Natural killer cell (primary cell): ENCODE measurements at regions not wholly inside any gene's neighbourhood (a gene's known extent, or its start where the extent isn't known, plus 50 kb on each side); places are given as distances from the start of the nearest gene placed in this dataset.

Source experiments
- ATAC-seq, 3 donors: fragments of 150-1000 bp in 2 of 3; fragments of 200-7000 bp in 1 of 3; cut with Tn5 transposase; 1 replicate in 1 of 3; 2 replicates in 2 of 3; pipeline ENCODE4 v1.10.0; 2021; ENCODE audit warnings: mild to moderate bottlenecking in 2 of 3, moderate library complexity in 2 of 3
- DNase-seq, 2 donors: peaks; one replicate each; pipeline versions ENCODE4 v3.0.0 to v3.0.0-alpha.2; 2013 to 2021; ENCODE audit warnings: mixed read lengths in 1 of 2
- H3K27ac ChIP-seq: one replicate; pipeline ENCODE4 v1.5.1; 2013; ENCODE audit warnings: mild to moderate bottlenecking, low read length
- H3K27me3 ChIP-seq: one replicate; pipeline ENCODE4 v1.6.1; 2013; ENCODE audit warnings: low read length; ENCODE audit not compliant: control insufficient read depth, insufficient read depth
- H3K36me3 ChIP-seq: one replicate; pipeline ENCODE4 v1.6.1; 2013; ENCODE audit warnings: low read length; ENCODE audit not compliant: control insufficient read depth, insufficient read depth
- H3K4me1 ChIP-seq: one replicate; pipeline ENCODE4 v1.6.1; 2013; ENCODE audit warnings: low read length; ENCODE audit not compliant: control insufficient read depth, insufficient read depth
- H3K4me3 ChIP-seq: one replicate; pipeline ENCODE4 v1.5.1; 2013; ENCODE audit warnings: low read length
- H3K9me3 ChIP-seq: one replicate; pipeline ENCODE4 v1.6.1; 2013; ENCODE audit warnings: low read length; ENCODE audit not compliant: control insufficient read depth, insufficient read depth
- H3K27ac Mint-ChIP-seq, 2 donors: one replicate each; pipeline ENCODE4 v1.8.0; 2022; ENCODE audit warnings: mild to moderate bottlenecking in 2 of 2, mixed read lengths in 2 of 2, moderate library complexity in 1 of 2
- H3K27me3 Mint-ChIP-seq, 2 donors: one replicate each; pipeline ENCODE4 v1.8.0; 2022; ENCODE audit warnings: low read depth in 2 of 2, mixed read lengths in 2 of 2
- H3K36me3 Mint-ChIP-seq: one replicate; pipeline ENCODE4 v1.8.0; 2022; ENCODE audit warnings: mixed read lengths
- H3K4me1 Mint-ChIP-seq, 2 donors: one replicate each; pipeline ENCODE4 v1.8.0; 2022; ENCODE audit warnings: mixed read lengths in 2 of 2
- H3K4me3 Mint-ChIP-seq: one replicate; pipeline ENCODE4 v1.8.0; 2022; ENCODE audit warnings: mild to moderate bottlenecking, moderate library complexity, mixed read lengths
- H3K9me3 Mint-ChIP-seq, 2 donors: one replicate each; pipeline ENCODE4 v1.8.0; 2022; ENCODE audit warnings: mixed read lengths in 2 of 2
- WGBS: methylation state at CpG from one replicate; pipeline ENCODE4 v1.1.7; 2013; ENCODE audit warnings: missing lambda C conversion rate; ENCODE audit not compliant: insufficient coverage; 5-methylcytosine and 5-hydroxymethylcytosine counted together
- intact Hi-C: fragments of 100-400 bp; cut with micrococcal nuclease; formaldehyde crosslinking; loops from one replicate; pipeline ENCODE4 v1.14.2; 2022
- TF ChIP-seq, protein P1 (sequence below): fragments of 200-600 bp; IDR thresholded peaks from one replicate; pipeline ENCODE4 v1.8.0; 2022; ENCODE audit warnings: antibody characterized with exemption

DNA sequence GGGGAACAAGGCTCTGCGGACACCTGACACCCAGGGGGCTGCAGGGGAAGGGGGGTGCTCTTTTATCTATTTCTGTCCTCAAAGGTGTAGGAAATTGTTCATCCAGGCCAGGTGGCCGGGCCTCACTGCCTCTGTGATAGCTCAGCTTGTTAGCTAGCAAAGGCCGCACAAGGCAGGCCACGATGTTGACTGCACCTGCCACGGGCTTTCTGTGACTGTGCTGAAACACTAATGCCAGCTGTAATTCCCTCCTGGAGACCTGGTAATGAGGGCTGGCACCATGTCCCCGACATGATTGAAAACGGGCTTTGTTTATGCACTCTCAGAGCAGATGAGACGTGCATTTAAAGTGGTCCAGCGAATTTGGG is 61.4 kb upstream of the APCDD1L start:
- intact Hi-C loops: no loop called here
- Mint-ChIP-seq H3K4me1 (no peaks in the 10 kb centered on the region), H3K4me3 (no peak overlapping the region), H3K9me3 (no peaks in the 10 kb centered on the region), H3K36me3 (no peaks in the 10 kb centered on the region), H3K27ac (no peak overlapping the region), H3K27me3 (peaks cover 9 to 15% of the 10 kb centered on the region in 2 donors)
- no peak overlapping the region for H3K27ac ChIP-seq
- WGBS: 82% methylated on average over 9 of the region's 9 CpGs
- no peaks in the 10 kb centered on the region for H3K4me1 ChIP-seq
- no peaks in the 10 kb centered on the region for H3K9me3 ChIP-seq
- TF ChIP-seq, protein P1, sequence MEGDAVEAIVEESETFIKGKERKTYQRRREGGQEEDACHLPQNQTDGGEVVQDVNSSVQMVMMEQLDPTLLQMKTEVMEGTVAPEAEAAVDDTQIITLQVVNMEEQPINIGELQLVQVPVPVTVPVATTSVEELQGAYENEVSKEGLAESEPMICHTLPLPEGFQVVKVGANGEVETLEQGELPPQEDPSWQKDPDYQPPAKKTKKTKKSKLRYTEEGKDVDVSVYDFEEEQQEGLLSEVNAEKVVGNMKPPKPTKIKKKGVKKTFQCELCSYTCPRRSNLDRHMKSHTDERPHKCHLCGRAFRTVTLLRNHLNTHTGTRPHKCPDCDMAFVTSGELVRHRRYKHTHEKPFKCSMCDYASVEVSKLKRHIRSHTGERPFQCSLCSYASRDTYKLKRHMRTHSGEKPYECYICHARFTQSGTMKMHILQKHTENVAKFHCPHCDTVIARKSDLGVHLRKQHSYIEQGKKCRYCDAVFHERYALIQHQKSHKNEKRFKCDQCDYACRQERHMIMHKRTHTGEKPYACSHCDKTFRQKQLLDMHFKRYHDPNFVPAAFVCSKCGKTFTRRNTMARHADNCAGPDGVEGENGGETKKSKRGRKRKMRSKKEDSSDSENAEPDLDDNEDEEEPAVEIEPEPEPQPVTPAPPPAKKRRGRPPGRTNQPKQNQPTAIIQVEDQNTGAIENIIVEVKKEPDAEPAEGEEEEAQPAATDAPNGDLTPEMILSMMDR: no peak
- ATAC-seq (no peak), DNase-seq (no peak)
- no peak overlapping the region for H3K4me3 ChIP-seq
- no peaks in the 10 kb centered on the region for H3K36me3 ChIP-seq
- H3K27me3 ChIP-seq: no peaks in the 10 kb centered on the region

DNA sequence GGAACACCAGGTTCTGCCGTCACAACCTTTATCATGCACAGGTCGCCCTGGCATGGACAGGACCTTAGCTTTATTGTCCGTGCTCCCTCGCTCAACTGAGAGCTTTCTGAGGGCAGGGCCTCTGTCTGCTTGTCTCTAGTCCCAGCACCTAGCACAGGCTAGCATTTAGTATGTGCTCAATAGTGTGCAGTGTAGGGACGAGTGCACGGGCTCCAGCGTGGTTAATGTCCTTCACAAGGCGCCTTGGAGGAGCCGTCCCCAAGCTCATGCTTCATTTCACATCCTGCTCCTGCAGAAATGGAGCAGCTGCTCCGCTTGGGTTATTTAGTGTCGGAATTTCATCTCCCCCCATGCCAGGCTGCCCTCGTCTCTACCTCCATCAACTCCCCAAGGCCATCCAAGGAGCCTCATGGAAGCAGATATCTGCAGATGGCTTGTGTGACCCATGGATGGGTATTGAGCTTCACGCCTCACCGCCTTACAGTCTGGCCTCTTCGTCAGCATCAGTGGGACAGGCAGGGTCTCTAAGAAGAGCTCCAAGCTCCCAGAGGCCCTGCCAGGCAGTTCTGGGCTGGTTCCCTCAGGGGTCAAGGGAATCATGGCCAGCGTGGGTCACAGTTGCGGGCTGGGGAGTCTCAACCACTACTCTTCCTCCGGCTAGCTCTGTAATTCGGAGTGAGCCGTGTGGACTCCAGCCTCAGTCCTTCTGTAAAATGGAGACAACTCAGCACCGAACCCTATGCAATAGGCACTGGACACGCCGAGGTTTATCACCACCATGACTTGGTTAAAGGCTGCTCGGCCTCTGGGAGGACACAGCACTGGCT is 60.8 kb upstream of the APCDD1L start:
- no peaks in the 10 kb centered on the region for H3K4me1 ChIP-seq
- H3K4me3 Mint-ChIP-seq: no peak overlapping the region
- peaks cover 9 to 11% of the 10 kb centered on the region in 2 donors for H3K27me3 Mint-ChIP-seq
- no peak for ATAC-seq
- H3K36me3 Mint-ChIP-seq: no peaks in the 10 kb centered on the region
- TF ChIP-seq, protein P1: no peak
- WGBS: 86% methylated on average over 24 of the region's 24 CpGs
- no peaks in the 10 kb centered on the region for H3K9me3 Mint-ChIP-seq
- no peak overlapping the region for H3K27ac Mint-ChIP-seq
- DNase-seq: no peak
- no peak overlapping the region for H3K27ac ChIP-seq
- H3K4me1 Mint-ChIP-seq: no peaks in the 10 kb centered on the region
- no peaks in the 10 kb centered on the region for H3K36me3 ChIP-seq
- intact Hi-C loops: no loop called here
- no peaks in the 10 kb centered on the region for H3K27me3 ChIP-seq
- H3K9me3 ChIP-seq: no peaks in the 10 kb centered on the region
- H3K4me3 ChIP-seq: no peak overlapping the region

DNA sequence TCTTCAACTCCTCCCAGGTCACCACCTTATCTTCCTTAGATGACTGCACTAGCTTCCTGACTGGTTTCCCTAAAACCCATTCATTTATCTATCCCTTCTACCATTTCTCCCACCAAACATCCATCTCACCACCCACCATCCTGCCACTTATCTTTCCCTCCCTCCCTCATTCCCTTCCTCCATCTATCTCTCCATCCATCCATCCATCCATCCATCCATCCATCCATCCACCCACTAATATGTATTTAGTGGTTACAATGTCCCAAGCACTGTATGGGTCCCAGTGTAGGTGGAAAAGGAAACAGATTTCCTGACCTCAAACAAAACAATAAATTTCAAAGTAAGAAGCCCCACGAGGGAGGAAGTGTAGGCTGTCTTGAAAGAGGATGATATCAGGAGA is 59.3 kb upstream of the APCDD1L start:
- Histone ChIP-seq H3K9me3 (no peaks in the 10 kb centered on the region), H3K4me1 (no peaks in the 10 kb centered on the region), H3K36me3 (no peaks in the 10 kb centered on the region), H3K27ac (no peak overlapping the region), H3K4me3 (no peak overlapping the region), H3K27me3 (no peaks in the 10 kb centered on the region)
- TF ChIP-seq, protein P1: no peak
- intact Hi-C loops: no loop called here
- H3K9me3 Mint-ChIP-seq: no peaks in the 10 kb centered on the region
- 0% methylated on average over 1 of the region's 1 CpG for WGBS
- H3K36me3 Mint-ChIP-seq: no peaks in the 10 kb centered on the region
- H3K27ac Mint-ChIP-seq: no peak overlapping the region
- peaks cover 9 to 11% of the 10 kb centered on the region in 2 donors for H3K27me3 Mint-ChIP-seq
- no peak for ATAC-seq
- no peak overlapping the region for H3K4me3 Mint-ChIP-seq
- DNase-seq: no peak
- H3K4me1 Mint-ChIP-seq: no peaks in the 10 kb centered on the region

DNA sequence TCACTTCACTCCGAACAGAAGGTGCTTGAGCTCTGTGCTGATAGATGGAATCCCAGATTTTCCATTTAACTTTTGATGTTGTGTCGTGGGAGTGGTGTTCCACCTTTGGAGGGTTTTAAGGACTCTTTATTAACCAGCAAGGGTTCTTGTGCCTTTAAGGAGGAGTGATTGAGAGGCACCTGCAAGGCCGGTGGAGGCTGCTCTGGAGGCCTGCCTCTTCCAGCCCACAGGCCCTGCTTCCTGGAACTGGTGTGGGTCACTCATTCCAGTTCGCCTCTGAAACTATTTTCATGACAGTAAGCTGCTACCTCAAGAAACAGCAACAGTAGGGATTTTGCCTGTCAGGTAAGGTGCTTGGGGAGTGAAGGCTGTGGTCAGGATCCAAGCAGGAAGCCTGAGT is 58.8 kb upstream of the APCDD1L start:
- 87% methylated on average over 4 of the region's 4 CpGs for WGBS
- intact Hi-C loops: no loop called here
- no peak overlapping the region for H3K4me3 Mint-ChIP-seq
- Histone ChIP-seq H3K9me3 (no peaks in the 10 kb centered on the region), H3K36me3 (no peaks in the 10 kb centered on the region), H3K4me1 (no peaks in the 10 kb centered on the region), H3K27ac (no peak overlapping the region), H3K4me3 (no peak overlapping the region), H3K27me3 (no peaks in the 10 kb centered on the region)
- no peaks in the 10 kb centered on the region for H3K4me1 Mint-ChIP-seq
- no peaks in the 10 kb centered on the region for H3K36me3 Mint-ChIP-seq
- peaks cover 9 to 11% of the 10 kb centered on the region in 2 donors for H3K27me3 Mint-ChIP-seq
- ATAC-seq (no peak), DNase-seq (no peak)
- no peaks in the 10 kb centered on the region for H3K9me3 Mint-ChIP-seq
- TF ChIP-seq, protein P1: no peak
- no peak overlapping the region for H3K27ac Mint-ChIP-seq
